Hepatocyte (in vitro differentiated cells): ENCODE measurements at regions not wholly inside any gene's neighbourhood (a gene's known extent, or its start where the extent isn't known, plus 50 kb on each side); places are given as distances from the start of the nearest gene placed in this dataset.

Experiments used
- CTCF ChIP-seq: fragments of 200-600 bp; sonication (generic); IDR thresholded peaks from 2 replicates; pipeline ENCODE4 v1.5.1; 2016; ENCODE audit warnings: antibody characterized with exemption, mild to moderate bottlenecking; ENCODE audit not compliant: poor library complexity
- EZH2 ChIP-seq: fragments of 200-600 bp; sonication (generic); IDR thresholded peaks from 2 replicates; pipeline ENCODE4 v1.6.1; 2016; ENCODE audit warnings: antibody characterized with exemption, mild to moderate bottlenecking, borderline replicate concordance
- EZH2phosphoT487 ChIP-seq: fragments of 200-600 bp; sonication (generic); IDR thresholded peaks from one replicate; pipeline ENCODE4 v1.6.1; 2018; ENCODE audit warnings: antibody characterized with exemption, mild to moderate bottlenecking, low read depth, moderate library complexity; ENCODE audit not compliant: unreplicated experiment, severe bottlenecking

DNA sequence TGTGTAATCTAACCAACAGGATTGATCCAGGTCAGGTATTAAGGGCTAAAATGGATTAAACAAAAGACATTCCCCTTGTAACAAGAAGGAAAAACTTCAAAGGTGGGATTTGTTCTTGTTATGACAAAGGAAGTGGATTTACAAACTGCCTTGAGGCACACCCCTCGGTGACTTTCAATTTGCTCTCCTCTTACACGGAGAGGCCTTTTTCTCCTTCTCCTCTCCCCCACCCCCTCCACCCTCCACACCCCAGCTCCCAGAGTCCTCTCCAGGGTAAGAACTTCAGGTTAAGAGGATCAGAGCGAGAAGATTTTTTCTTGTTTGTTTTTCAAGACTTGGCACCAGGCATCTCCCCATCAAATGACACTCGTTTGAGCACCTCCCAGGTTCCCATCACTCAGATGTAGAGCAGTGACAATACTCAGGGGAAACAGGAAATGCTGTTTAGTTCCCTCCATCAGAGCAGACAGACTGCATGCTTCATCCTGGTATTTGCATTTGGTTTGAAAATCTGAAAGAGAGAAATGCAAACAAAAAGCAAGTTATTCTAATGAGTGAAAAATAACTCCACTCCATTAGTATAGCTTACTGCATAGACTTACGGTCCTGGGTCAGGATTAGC lies 77.6 kb upstream of the TMEM260 start:
- TF ChIP-seq CTCF = no peak
- TF ChIP-seq EZH2 = no peak
- TF ChIP-seq EZH2phosphoT487 = no peak
